Activated T-cell treated with anti-CD3 and anti-CD28 coated beads, Interleukin-2, amount 50 U/mL, for 72 hours (primary cell): ENCODE measurements at regions not wholly inside any gene's neighbourhood (a gene's known extent, or its start where the extent isn't known, plus 50 kb on each side); places are given as distances from the start of the nearest gene placed in this dataset.
"Not testable (repeated sequence)": the region's sequence is repeated elsewhere in the genome, so short reads cannot be mapped to it uniquely, and the experiment has no call there.

Source experiments
- ATAC-seq, 2 donors: fragments of 150-1000 bp; cut with Tn5 transposase; replicated peaks in 1 of 2; 2 replicates each; pipeline ENCODE4 v1.10.0; 2021; ENCODE audit warnings: moderate library complexity in 2 of 2, mild to moderate bottlenecking in 1 of 2
- DNase-seq, 2 donors: peaks; one replicate each; pipeline ENCODE4 v3.0.0; 2021 to 2022; ENCODE audit warnings: mixed read lengths in 1 of 2
- H3K27ac Mint-ChIP-seq: one replicate; pipeline ENCODE4 v1.8.0; 2022; ENCODE audit warnings: mild to moderate bottlenecking, moderate library complexity, mixed read lengths
- H3K27me3 Mint-ChIP-seq: one replicate; pipeline ENCODE4 v1.8.0; 2022; ENCODE audit warnings: low read depth, mixed read lengths
- H3K36me3 Mint-ChIP-seq, 2 donors: one replicate each; pipeline ENCODE4 v1.8.0; 2022; ENCODE audit warnings: mixed read lengths in 2 of 2, mild to moderate bottlenecking in 1 of 2; ENCODE audit not compliant: insufficient read depth in 2 of 2
- H3K4me1 Mint-ChIP-seq: one replicate; pipeline ENCODE4 v1.8.0; 2022; ENCODE audit warnings: low read depth, mixed read lengths
- H3K4me3 Mint-ChIP-seq, 2 donors: one replicate each; pipeline ENCODE4 v1.8.0; 2022; ENCODE audit warnings: mild to moderate bottlenecking in 2 of 2, mixed read lengths in 2 of 2, moderate library complexity in 2 of 2
- H3K9me3 Mint-ChIP-seq, 2 donors: one replicate each; pipeline ENCODE4 v1.8.0; 2022; ENCODE audit warnings: mixed read lengths in 2 of 2

DNA sequence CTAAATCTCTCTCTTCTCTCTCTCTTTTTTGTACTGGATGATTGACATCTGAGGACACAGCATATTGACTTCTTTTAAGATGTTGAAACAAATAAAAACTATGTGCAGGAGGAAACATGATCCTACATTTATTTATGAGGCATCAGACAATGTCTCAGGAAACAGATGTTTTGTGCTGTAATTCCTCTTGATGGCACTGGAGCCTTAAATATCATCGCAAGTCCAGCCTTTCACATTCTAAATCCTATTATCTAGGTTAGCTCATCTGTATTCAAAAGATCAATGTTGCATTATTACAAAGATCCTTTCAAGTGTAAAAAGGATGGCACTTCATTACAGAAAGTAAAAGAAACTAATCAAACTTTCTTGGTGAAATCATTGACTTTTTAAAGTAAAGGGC lies 63.9 kb downstream of the MAT2B start:
- Mint-ChIP-seq H3K9me3 (no peaks in the 10 kb centered on the region), H3K4me1 (peaks cover 32% of the 10 kb centered on the region), H3K4me3 (no peak overlapping the region), H3K27me3 (peaks cover 62% of the 10 kb centered on the region), H3K27ac (no peak overlapping the region), H3K36me3 (no peaks in the 10 kb centered on the region)
- no peak for ATAC-seq
- no peak for DNase-seq

DNA sequence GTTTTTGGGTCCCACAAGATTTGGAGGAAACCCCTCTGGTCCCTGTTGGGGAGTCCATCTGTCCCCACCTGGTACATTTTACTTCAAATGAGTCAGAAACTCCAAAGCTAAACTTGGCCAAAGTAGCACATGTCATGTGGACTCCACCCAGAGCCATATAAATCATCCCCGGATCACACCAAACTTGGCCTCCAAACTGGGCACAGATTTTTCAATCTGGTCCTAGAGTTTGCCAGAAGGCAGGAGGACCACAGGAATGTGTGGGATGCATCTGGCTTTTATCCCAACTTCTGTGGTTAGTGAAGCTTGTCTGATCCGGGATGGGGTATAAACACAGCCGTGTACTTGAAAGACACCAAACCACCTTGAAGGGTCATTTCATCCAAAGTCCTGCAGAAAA lies 66.3 kb downstream of the MAT2B start:
- peaks cover 8% of the 10 kb centered on the region for H3K4me1 Mint-ChIP-seq
- no peak overlapping the region for H3K4me3 Mint-ChIP-seq
- H3K27ac Mint-ChIP-seq: no peak overlapping the region
- H3K36me3 Mint-ChIP-seq: no peaks in the 10 kb centered on the region
- peaks cover 49% of the 10 kb centered on the region for H3K27me3 Mint-ChIP-seq
- no peak for DNase-seq
- no peak for ATAC-seq
- no peaks in the 10 kb centered on the region for H3K9me3 Mint-ChIP-seq

DNA sequence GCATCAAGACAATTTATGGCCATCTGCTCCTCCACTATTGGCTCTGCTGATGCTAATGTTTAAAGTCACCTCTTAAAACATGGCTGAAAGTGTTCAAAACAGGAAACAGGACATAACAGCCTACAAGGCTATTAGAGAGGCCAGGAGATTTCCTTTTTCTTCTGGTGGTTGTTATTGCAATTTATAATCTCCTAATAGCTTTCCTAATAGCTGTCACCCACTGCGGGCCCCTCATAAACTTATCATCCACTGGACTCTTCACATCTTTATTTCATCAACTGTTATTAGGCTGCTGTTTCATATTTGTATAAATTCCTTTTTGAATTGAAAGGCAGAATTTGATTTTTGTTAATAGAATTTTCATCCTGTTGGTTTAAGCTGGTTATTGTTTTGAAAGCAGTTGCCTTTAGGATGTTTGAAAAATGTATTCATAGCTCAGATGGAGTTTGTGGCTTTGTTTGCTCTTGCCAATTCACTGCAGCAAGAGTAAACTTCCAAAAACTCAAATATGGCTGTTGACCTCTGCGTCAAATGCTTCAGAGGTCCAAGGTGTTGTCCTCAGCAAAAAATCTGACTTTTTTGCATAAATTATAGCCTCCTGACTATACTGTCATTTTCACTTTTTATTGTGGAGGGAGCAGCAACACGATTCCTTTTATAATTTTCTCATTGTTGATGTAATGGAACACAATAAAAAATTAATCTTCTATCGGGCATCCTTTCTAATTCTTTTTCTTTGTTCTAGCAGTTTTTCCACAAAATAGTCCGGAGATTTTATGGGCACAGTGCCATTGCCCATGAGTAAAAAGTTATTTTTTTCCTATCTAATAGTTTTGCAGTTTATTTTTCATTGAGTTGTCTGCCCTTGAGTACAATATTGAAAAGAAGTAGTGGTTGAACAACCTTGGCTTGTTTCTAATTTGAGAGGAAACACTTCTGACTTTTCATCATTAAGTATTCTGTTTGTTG lies 69.3 kb downstream of the MAT2B start:
- ATAC-seq (no peak), DNase-seq (no peak)
- Mint-ChIP-seq H3K27me3 (peaks cover 27% of the 10 kb centered on the region), H3K4me1 (no peaks in the 10 kb centered on the region), H3K9me3 (no peaks in the 10 kb centered on the region), H3K4me3 (no peak overlapping the region), H3K36me3 (no peaks in the 10 kb centered on the region), H3K27ac (no peak overlapping the region)

DNA sequence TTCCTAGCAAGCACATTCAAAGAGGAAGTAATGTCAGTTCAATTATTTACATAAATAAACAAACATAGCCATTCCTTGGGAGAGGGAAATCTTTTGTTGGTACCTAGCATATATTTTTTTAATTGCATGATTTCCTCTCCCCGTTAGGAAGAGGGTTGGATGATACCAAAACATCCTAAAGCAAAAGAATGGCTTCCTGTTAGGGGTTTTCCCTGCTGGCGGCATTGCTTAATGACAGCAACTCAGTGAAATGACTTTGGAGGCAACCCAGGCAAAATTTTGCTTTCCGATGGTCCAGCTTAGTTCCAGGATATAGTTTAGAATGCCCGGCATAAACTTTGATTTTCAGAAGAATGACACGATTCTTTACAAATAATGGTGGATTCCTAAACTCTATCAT lies 73.2 kb downstream of the MAT2B start:
- no peaks in the 10 kb centered on the region for H3K36me3 Mint-ChIP-seq
- no peaks in the 10 kb centered on the region for H3K4me1 Mint-ChIP-seq
- DNase-seq: no peak
- no peak overlapping the region for H3K4me3 Mint-ChIP-seq
- H3K27ac Mint-ChIP-seq: no peak overlapping the region
- no peaks in the 10 kb centered on the region for H3K9me3 Mint-ChIP-seq
- ATAC-seq: no peak
- peaks cover 21% of the 10 kb centered on the region for H3K27me3 Mint-ChIP-seq

DNA sequence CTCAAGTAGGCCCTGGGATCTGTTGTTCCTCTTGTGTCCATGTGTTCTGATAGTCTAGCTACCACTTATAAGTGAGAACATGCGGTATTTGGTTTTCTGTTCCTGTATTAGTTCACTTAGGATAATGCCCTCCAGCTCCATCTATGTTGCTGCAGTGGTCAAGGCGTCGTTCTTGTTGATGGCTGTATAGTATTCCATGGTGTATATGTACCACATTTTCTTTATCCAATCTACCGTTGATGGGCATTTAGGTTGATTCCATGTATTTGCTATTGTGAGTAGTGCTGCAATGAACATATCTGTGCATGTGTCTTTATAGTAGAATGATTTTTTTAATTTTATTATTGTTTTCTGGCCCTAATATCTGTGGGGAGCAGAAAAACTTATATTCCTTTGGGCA lies 74.3 kb downstream of the MAT2B start:
- DNase-seq: no peak
- ATAC-seq: no peak
- Mint-ChIP-seq H3K9me3 (no peaks in the 10 kb centered on the region), H3K27ac (no peak overlapping the region), H3K4me3 (no peak overlapping the region), H3K27me3 (peaks cover 15% of the 10 kb centered on the region), H3K4me1 (no peaks in the 10 kb centered on the region), H3K36me3 (no peaks in the 10 kb centered on the region)

DNA sequence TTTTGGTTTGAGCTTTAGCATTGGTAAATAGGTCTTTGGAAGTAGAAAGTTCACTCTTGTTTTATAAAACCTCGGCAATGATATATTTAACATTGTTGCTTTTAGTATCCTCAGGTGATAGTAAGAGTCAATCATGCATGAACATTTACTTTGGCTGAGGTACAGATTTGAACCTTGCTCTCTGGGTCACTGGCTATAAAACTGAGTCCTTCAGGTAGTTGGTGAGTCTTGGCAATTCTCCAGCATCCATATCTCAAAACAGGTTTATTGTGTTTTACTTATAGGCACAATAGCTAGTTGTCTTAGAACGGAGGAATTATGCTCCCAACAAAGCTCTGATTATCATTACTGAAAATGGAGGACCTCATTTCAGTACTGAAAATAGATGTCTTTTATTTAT lies 75.1 kb downstream of the MAT2B start:
- Mint-ChIP-seq H3K27ac (no peak overlapping the region), H3K27me3 (peaks cover 7% of the 10 kb centered on the region), H3K9me3 (no peaks in the 10 kb centered on the region), H3K4me3 (no peak overlapping the region), H3K4me1 (no peaks in the 10 kb centered on the region), H3K36me3 (no peaks in the 10 kb centered on the region)
- DNase-seq (no peak), ATAC-seq (no peak)

DNA sequence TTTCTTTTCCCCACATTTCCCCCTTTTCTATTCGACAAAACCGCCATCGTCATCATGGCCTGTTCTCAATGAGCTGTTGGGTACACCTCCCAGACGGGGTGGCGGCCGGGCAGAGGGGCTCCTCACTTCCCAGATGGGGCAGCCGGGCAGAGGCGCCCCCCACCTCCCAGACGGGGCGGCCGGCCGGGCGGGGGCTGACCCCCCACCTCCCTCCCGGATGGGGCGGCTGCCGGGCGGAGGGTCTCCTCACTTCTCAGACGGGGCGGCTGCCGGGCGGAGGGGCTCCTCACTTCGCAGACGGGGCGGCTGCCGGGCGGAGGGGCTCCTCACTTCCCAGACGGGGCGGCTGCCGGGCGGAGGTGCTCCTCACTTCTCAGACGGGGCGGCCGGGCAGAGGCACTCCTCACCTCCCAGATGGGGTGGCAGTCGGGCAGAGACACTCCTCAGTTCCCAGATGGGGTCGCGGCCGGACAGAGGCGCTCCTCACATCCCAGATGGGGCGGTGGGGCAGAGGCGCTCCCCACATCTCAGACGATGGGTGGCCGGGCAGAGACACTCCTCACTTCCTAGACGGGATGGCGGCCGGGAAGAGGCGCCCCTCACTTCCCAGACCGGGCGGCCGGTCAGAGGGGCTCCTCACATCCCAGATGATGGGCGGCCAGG lies 78.2 kb downstream of the MAT2B start:
- H3K9me3 Mint-ChIP-seq, H3K36me3 Mint-ChIP-seq, H3K27me3 Mint-ChIP-seq, H3K4me1 Mint-ChIP-seq, H3K4me3 Mint-ChIP-seq, ATAC-seq, H3K27ac Mint-ChIP-seq, DNase-seq: not testable (repeated sequence)

DNA sequence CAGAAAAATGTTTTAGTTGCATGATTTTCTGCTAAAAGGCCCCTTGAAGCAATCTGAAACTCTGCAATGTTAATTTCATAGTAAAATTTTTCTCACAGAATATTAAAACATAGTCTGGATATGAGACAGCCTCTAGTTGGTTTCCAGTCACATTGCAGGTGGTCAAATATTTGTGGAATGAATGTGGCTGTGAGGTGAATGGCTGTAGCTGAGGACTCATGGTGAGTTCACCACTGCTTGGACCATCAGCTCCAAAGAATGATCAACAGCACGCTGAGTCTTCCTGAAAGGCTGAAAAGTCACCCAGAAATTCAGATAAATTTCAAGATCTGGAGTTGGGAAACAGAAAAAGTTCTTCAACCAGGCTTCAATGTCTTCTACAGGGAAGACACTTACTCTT lies 79.8 kb downstream of the MAT2B start:
- no peak overlapping the region for H3K27ac Mint-ChIP-seq
- no peaks in the 10 kb centered on the region for H3K9me3 Mint-ChIP-seq
- H3K27me3 Mint-ChIP-seq: peaks cover 9% of the 10 kb centered on the region
- ATAC-seq (no peak), DNase-seq (no peak)
- H3K4me3 Mint-ChIP-seq: no peak overlapping the region
- no peaks in the 10 kb centered on the region for H3K4me1 Mint-ChIP-seq
- no peaks in the 10 kb centered on the region for H3K36me3 Mint-ChIP-seq

DNA sequence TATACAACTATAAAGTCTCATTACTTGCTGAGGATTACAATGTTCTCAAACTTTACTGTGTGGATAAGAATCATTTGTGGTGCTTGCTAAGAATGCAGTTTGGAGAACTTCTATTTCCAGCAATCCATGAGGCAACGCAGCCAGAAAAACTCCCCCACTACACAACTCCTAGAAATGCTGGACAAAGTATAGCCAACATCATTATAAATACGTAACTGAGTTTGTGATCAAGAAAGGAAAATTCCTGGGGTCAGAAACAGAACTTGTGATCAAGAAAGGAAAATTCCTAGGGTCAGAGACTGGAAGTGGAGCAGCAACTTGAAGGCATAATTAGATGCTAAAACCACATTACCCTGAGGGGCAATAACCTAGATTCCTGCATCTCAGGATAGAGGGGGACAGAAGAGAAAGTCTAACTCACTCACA lies 81.1 kb downstream of the MAT2B start:
- no peaks in the 10 kb centered on the region for H3K9me3 Mint-ChIP-seq
- no peak overlapping the region for H3K27ac Mint-ChIP-seq
- no peak for DNase-seq
- H3K36me3 Mint-ChIP-seq: no peaks in the 10 kb centered on the region
- H3K4me1 Mint-ChIP-seq: no peaks in the 10 kb centered on the region
- no peak overlapping the region for H3K4me3 Mint-ChIP-seq
- no peak for ATAC-seq
- H3K27me3 Mint-ChIP-seq: peaks cover 9% of the 10 kb centered on the region

DNA sequence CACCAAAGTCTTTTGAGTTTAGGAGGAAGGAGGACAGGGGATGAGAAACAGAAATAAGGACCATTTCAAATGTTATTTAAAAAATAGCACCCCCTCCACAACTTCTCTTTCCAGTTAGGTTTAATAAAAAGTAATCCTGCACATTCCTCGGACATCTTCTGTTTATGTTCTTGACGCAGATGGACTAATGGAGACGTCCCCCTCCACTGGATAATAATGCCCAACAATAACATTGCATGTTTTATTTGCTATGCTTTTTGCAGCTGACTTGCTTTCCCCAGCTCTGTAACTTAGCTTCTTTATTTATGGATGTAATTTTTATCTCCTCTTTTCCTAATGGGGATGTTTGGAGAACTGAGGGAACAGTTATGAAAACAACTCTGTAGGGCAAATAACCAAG lies 89.5 kb downstream of the MAT2B start:
- peaks cover 13% of the 10 kb centered on the region for H3K27me3 Mint-ChIP-seq
- H3K27ac Mint-ChIP-seq: no peak overlapping the region
- no peaks in the 10 kb centered on the region for H3K36me3 Mint-ChIP-seq

DNA sequence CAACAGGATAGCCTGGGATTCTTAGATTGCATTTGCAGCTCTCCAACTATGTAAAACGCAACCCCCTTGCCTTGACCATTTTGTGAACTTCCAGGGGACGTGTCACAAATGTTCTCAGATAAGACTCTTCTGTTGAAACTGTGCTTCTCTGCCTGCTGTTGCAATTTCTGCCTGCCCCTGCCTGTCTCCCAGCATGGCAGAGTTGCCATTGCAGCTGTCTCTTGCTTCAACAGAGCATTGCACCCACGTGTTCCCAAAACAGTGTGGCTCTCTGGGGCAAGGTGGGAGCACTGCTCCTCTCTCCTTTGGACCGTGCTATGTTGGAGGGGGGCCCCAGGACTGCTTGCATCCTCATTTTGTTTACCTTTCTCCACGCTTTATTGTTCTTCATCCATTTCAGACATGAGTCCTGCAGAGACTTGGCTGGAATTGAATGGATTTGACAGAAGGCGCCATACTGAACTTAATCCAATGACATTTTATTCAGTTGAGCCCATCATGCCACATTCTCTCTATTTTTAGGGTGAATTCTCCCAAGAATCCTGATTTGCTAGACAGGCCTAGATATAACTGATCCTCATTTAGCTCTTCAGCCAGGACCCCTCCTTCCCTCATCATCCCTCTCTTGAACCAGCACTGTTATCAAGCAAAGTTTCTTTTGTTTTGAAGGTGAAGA lies 90.7 kb downstream of the MAT2B start:
- ATAC-seq: no peak

More for the DNA sequence above, 89.5 kb downstream of the MAT2B start:
- no peak overlapping the region for H3K4me3 Mint-ChIP-seq
- H3K4me1 Mint-ChIP-seq: no peaks in the 10 kb centered on the region
- peaks cover 0 to 3% of the 10 kb centered on the region in 2 donors for H3K9me3 Mint-ChIP-seq
- DNase-seq (no peak), ATAC-seq (no peak)

DNA sequence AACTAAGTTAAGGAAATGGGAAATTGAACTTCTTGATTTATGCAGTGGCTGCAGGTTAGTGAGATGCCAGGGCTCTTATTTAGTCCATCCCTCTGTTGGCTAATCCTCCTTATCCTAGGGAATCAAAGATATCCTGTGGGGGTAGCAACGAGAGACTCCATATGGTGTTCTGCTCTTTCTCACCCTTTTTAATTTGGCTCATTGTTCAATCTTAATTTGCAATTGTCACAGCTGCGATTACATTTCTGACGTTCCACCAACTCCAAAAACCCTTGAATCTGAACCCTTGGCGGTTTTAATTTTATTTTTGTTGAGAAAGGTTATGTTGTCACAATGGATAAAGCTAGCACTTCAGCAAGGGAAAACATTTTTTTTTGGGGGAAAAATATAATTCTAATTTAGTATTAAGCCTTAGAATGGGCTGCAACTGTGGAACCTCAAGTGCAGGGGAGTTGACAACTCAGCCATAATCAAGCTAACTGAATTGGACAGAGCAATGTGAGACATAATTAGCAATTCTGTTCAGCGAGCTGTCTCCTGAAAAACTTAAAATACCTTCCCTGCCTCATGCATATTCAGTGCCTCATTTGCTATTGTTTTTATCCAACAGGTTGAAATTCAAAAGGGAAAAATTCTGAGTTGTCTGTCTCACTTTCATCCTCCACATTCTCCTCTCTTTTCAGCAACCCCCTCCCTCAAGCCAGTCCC lies 91.3 kb downstream of the MAT2B start:
- no peak overlapping the region for H3K27ac Mint-ChIP-seq
- peaks cover 0 to 1% of the 10 kb centered on the region in 2 donors for H3K36me3 Mint-ChIP-seq
- peaks cover 0 to 3% of the 10 kb centered on the region in 2 donors for H3K9me3 Mint-ChIP-seq
- ATAC-seq (no peak), DNase-seq (no peak)
- no peak overlapping the region for H3K4me3 Mint-ChIP-seq
- H3K4me1 Mint-ChIP-seq: no peaks in the 10 kb centered on the region
- H3K27me3 Mint-ChIP-seq: peaks cover 21% of the 10 kb centered on the region

More for the DNA sequence above, 90.7 kb downstream of the MAT2B start:
- H3K4me1 Mint-ChIP-seq: no peaks in the 10 kb centered on the region
- DNase-seq: no peak
- no peak overlapping the region for H3K4me3 Mint-ChIP-seq
- H3K27ac Mint-ChIP-seq: no peak overlapping the region
- H3K27me3 Mint-ChIP-seq: peaks cover 17% of the 10 kb centered on the region
- H3K36me3 Mint-ChIP-seq: no peaks in the 10 kb centered on the region
- peaks cover 0 to 3% of the 10 kb centered on the region in 2 donors for H3K9me3 Mint-ChIP-seq

DNA sequence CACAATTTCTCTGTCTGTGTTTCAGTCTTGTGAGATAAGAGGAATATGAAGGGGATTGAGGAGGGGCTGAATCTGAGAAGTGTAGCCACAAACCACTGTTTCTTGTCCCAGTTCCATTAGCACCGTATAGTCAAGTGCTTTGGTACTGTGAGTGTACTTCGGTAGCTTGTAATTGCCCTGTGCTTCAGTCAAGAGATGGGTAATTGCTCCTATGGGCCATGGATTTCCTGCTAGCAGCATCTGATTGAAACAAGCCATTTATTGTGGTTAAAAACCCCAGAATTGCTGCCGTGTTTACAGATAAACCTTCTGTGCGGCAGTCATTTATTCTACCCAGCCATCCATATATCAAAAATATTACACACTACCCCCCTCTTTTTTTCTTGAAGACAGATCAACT lies 98.6 kb downstream of the MAT2B start:
- Mint-ChIP-seq H3K36me3 (peaks cover 0 to 1% of the 10 kb centered on the region in 2 donors), H3K9me3 (peaks cover 0 to 3% of the 10 kb centered on the region in 2 donors), H3K27ac (no peak overlapping the region), H3K27me3 (peaks cover 8% of the 10 kb centered on the region), H3K4me3 (no peak overlapping the region), H3K4me1 (no peaks in the 10 kb centered on the region)
- no peak for DNase-seq
- ATAC-seq: no peak
